ENCODE measurements at regions not wholly inside any gene's neighbourhood (a gene's known extent, or its start where the extent isn't known, plus 50 kb on each side); places are given as distances from the start of the nearest gene placed in this dataset.

DNA sequence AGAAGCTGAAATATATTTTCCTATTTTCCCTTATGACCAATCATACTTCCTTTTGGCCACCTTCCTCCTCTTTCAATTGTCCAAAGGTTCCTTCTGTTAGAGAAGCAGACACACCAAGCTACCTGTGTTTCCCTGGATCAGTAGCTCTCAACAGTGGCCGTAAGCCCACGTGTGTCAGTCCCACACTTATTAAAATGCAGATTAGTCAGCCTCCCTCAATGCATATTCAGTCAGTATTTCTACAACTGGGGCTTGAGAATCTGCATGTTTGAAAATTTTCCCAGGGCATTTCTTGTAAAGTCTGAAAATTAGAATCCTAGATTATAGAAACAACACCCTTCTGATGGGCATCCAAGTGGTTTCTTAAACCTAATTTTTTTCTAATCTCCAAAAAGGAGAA lies 54.0 kb upstream of the ITPRID2 start:
- CTCF ChIA-PET: no interaction called here
- Histone ChIP-seq H3K4me3 (ENCODE audit: low read depth, low read length) (no peak overlapping the region), H3K4me1 (ENCODE audit: control insufficient read depth, insufficient read depth, low read length) (no peaks in the 10 kb centered on the region), H3K9me3 (ENCODE audit: control insufficient read depth, insufficient read depth, low read depth, low read length) (no peaks in the 10 kb centered on the region), H3K27ac (ENCODE audit: extremely low read depth, low read depth, low read length) (no peak overlapping the region), H3K36me3 (ENCODE audit: control insufficient read depth in 2 of 2, insufficient read depth in 1 of 2, low read length in 2 of 2) (no peaks in the 10 kb centered on the region)
- TF ChIP-seq, protein P1, sequence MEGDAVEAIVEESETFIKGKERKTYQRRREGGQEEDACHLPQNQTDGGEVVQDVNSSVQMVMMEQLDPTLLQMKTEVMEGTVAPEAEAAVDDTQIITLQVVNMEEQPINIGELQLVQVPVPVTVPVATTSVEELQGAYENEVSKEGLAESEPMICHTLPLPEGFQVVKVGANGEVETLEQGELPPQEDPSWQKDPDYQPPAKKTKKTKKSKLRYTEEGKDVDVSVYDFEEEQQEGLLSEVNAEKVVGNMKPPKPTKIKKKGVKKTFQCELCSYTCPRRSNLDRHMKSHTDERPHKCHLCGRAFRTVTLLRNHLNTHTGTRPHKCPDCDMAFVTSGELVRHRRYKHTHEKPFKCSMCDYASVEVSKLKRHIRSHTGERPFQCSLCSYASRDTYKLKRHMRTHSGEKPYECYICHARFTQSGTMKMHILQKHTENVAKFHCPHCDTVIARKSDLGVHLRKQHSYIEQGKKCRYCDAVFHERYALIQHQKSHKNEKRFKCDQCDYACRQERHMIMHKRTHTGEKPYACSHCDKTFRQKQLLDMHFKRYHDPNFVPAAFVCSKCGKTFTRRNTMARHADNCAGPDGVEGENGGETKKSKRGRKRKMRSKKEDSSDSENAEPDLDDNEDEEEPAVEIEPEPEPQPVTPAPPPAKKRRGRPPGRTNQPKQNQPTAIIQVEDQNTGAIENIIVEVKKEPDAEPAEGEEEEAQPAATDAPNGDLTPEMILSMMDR (tag by site-specific recombination; IDR thresholded peaks at IDR 0.05): no peak
- POLR2A ChIA-PET: no interaction called here

DNA sequence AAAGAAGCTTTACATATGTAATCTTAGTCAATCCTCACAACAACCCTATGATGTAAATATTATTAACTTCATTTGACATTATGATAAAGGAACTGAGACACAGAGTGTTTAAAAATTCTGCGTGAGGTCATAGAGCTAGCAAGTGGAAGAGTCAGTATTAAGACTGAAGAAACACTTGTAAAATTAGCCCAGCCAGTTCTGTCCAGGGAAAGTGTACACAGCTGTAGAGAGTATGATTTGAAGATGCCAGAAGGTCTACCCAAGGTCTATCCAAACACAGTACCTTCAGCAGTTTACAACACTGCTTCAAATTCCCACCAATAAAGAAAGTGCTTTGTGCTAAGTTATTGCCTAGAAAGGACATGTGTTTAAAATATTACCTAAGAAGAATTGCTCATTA lies 51.7 kb upstream of the ITPRID2 start:
- H3K36me3 ChIP-seq (ENCODE audit: control insufficient read depth in 2 of 2, insufficient read depth in 1 of 2, low read length in 2 of 2): no peaks in the 10 kb centered on the region
- POLR2A ChIA-PET: no interaction called here
- H3K27ac ChIP-seq (ENCODE audit: extremely low read depth, low read depth, low read length): no peak overlapping the region
- H3K4me1 ChIP-seq (ENCODE audit: control insufficient read depth, insufficient read depth, low read length): no peaks in the 10 kb centered on the region
- H3K4me3 ChIP-seq (ENCODE audit: low read depth, low read length): no peak overlapping the region
- no peaks in the 10 kb centered on the region for H3K9me3 ChIP-seq (ENCODE audit: control insufficient read depth, insufficient read depth, low read depth, low read length)
- CTCF ChIA-PET: interaction anchor here (0.7 kb wide), 1 partner anchor 83 kb away, joined by 3 read pairs; no protein-coding TSS in a partner anchor
- TF ChIP-seq, protein P2, sequence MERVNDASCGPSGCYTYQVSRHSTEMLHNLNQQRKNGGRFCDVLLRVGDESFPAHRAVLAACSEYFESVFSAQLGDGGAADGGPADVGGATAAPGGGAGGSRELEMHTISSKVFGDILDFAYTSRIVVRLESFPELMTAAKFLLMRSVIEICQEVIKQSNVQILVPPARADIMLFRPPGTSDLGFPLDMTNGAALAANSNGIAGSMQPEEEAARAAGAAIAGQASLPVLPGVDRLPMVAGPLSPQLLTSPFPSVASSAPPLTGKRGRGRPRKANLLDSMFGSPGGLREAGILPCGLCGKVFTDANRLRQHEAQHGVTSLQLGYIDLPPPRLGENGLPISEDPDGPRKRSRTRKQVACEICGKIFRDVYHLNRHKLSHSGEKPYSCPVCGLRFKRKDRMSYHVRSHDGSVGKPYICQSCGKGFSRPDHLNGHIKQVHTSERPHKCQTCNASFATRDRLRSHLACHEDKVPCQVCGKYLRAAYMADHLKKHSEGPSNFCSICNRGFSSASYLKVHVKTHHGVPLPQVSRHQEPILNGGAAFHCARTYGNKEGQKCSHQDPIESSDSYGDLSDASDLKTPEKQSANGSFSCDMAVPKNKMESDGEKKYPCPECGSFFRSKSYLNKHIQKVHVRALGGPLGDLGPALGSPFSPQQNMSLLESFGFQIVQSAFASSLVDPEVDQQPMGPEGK (tag by site-specific recombination; IDR thresholded peaks at IDR 0.05): no peak
- TF ChIP-seq ZNF274 (IDR thresholded peaks at IDR 0.05; ENCODE audit: low read length): no peak
- no peak for TF ChIP-seq ZNF274 (tag by site-specific recombination; IDR thresholded peaks at IDR 0.05; ENCODE audit: borderline replicate concordance)
- TF ChIP-seq ZNF391 (tag by site-specific recombination; IDR thresholded peaks at IDR 0.05; ENCODE audit: borderline replicate concordance, low read depth): no peak
- TF ChIP-seq ZNF621 (tag by site-specific recombination; IDR thresholded peaks at IDR 0.05): no peak
- no peak for TF ChIP-seq SP2 (tag by site-specific recombination; IDR thresholded peaks at IDR 0.05)
- no peak for TF ChIP-seq ZNF624 (tag by site-specific recombination; IDR thresholded peaks at IDR 0.05)
- no peak for TF ChIP-seq OVOL3 (tag by site-specific recombination; IDR thresholded peaks at IDR 0.05)
- no peak for TF ChIP-seq ZNF214 (tag by site-specific recombination; IDR thresholded peaks at IDR 0.05; ENCODE audit: borderline replicate concordance)
- TF ChIP-seq ZNF830 (tag by site-specific recombination; IDR thresholded peaks at IDR 0.05; ENCODE audit: low read depth): no peak
- TF ChIP-seq, protein P3, sequence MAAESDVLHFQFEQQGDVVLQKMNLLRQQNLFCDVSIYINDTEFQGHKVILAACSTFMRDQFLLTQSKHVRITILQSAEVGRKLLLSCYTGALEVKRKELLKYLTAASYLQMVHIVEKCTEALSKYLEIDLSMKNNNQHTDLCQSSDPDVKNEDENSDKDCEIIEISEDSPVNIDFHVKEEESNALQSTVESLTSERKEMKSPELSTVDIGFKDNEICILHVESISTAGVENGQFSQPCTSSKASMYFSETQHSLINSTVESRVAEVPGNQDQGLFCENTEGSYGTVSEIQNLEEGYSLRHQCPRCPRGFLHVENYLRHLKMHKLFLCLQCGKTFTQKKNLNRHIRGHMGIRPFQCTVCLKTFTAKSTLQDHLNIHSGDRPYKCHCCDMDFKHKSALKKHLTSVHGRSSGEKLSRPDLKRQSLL (tag by site-specific recombination; IDR thresholded peaks at IDR 0.05): no peak
- TF ChIP-seq, protein P4, sequence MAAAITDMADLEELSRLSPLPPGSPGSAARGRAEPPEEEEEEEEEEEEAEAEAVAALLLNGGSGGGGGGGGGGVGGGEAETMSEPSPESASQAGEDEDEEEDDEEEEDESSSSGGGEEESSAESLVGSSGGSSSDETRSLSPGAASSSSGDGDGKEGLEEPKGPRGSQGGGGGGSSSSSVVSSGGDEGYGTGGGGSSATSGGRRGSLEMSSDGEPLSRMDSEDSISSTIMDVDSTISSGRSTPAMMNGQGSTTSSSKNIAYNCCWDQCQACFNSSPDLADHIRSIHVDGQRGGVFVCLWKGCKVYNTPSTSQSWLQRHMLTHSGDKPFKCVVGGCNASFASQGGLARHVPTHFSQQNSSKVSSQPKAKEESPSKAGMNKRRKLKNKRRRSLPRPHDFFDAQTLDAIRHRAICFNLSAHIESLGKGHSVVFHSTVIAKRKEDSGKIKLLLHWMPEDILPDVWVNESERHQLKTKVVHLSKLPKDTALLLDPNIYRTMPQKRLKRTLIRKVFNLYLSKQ (tag by site-specific recombination; IDR thresholded peaks at IDR 0.05; ENCODE audit: borderline replicate concordance): no peak
- TF ChIP-seq, protein P5, sequence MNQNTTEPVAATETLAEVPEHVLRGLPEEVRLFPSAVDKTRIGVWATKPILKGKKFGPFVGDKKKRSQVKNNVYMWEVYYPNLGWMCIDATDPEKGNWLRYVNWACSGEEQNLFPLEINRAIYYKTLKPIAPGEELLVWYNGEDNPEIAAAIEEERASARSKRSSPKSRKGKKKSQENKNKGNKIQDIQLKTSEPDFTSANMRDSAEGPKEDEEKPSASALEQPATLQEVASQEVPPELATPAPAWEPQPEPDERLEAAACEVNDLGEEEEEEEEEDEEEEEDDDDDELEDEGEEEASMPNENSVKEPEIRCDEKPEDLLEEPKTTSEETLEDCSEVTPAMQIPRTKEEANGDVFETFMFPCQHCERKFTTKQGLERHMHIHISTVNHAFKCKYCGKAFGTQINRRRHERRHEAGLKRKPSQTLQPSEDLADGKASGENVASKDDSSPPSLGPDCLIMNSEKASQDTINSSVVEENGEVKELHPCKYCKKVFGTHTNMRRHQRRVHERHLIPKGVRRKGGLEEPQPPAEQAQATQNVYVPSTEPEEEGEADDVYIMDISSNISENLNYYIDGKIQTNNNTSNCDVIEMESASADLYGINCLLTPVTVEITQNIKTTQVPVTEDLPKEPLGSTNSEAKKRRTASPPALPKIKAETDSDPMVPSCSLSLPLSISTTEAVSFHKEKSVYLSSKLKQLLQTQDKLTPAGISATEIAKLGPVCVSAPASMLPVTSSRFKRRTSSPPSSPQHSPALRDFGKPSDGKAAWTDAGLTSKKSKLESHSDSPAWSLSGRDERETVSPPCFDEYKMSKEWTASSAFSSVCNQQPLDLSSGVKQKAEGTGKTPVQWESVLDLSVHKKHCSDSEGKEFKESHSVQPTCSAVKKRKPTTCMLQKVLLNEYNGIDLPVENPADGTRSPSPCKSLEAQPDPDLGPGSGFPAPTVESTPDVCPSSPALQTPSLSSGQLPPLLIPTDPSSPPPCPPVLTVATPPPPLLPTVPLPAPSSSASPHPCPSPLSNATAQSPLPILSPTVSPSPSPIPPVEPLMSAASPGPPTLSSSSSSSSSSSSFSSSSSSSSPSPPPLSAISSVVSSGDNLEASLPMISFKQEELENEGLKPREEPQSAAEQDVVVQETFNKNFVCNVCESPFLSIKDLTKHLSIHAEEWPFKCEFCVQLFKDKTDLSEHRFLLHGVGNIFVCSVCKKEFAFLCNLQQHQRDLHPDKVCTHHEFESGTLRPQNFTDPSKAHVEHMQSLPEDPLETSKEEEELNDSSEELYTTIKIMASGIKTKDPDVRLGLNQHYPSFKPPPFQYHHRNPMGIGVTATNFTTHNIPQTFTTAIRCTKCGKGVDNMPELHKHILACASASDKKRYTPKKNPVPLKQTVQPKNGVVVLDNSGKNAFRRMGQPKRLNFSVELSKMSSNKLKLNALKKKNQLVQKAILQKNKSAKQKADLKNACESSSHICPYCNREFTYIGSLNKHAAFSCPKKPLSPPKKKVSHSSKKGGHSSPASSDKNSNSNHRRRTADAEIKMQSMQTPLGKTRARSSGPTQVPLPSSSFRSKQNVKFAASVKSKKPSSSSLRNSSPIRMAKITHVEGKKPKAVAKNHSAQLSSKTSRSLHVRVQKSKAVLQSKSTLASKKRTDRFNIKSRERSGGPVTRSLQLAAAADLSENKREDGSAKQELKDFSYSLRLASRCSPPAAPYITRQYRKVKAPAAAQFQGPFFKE (tag by site-specific recombination; IDR thresholded peaks at IDR 0.05; ENCODE audit: borderline replicate concordance): no peak
- TF ChIP-seq SCRT1 (tag by site-specific recombination; IDR thresholded peaks at IDR 0.05; ENCODE audit: borderline replicate concordance): no peak
- TF ChIP-seq, protein P6, sequence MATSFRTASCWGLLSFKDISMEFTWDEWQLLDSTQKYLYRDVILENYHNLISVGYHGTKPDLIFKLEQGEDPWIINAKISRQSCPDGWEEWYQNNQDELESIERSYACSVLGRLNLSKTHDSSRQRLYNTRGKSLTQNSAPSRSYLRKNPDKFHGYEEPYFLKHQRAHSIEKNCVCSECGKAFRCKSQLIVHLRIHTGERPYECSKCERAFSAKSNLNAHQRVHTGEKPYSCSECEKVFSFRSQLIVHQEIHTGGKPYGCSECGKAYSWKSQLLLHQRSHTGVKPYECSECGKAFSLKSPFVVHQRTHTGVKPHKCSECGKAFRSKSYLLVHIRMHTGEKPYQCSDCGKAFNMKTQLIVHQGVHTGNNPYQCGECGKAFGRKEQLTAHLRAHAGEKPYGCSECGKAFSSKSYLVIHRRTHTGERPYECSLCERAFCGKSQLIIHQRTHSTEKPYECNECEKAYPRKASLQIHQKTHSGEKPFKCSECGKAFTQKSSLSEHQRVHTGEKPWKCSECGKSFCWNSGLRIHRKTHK (tag by site-specific recombination; IDR thresholded peaks at IDR 0.05): no peak

All from HEK293 (cell line).